Gastrocnemius medialis (tissue), 4 donors: ENCODE measurements at regions not wholly inside any gene's neighbourhood (a gene's known extent, or its start where the extent isn't known, plus 50 kb on each side); places are given as distances from the start of the nearest gene placed in this dataset.

Source experiments
- ATAC-seq, 2 donors: fragments of 150-250 bp; one replicate each; pipeline ENCODE4 v1.9.1; 2016
- DNase-seq, 2 donors: peaks; one replicate each; pipeline ENCODE4 v3.0.0-alpha.2; 2019
- H3K27ac ChIP-seq, 4 donors: fragments of 200-600 bp; sonication (generic); 1 replicate in 1 of 4; 2 replicates in 3 of 4; pipeline ENCODE4 v1.5.1; 2016 to 2018; ENCODE audit warnings: mild to moderate bottlenecking in 2 of 4, moderate library complexity in 1 of 4
- H3K27me3 ChIP-seq, 3 donors: fragments of 200-600 bp; sonication (generic) in 2 of 3; 1 replicate in 1 of 3; 2 replicates in 2 of 3; pipeline versions ENCODE4 v1.5.1 to v1.6.0; 2016 to 2019; ENCODE audit warnings: mild to moderate bottlenecking in 1 of 3, moderate library complexity in 1 of 3
- H3K36me3 ChIP-seq, 2 donors: fragments of 200-600 bp; sonication (generic) in 1 of 2; one replicate each; pipeline ENCODE4 v1.5.1; 2017 to 2018
- H3K4me1 ChIP-seq, 2 donors: fragments of 200-600 bp; sonication (generic) in 1 of 2; one replicate each; pipeline ENCODE4 v1.5.1; 2016 to 2017; ENCODE audit warnings: mild to moderate bottlenecking in 2 of 2
- H3K4me3 ChIP-seq, 4 donors: fragments of 200-600 bp; sonication (generic) in 3 of 4; 1 replicate in 1 of 4; 2 replicates in 3 of 4; pipeline ENCODE4 v1.5.1; 2016 to 2019; ENCODE audit warnings: mild to moderate bottlenecking in 2 of 4
- H3K9me3 ChIP-seq, 3 donors: fragments of 200-600 bp; sonication (generic) in 2 of 3; 1 replicate in 1 of 3; 2 replicates in 2 of 3; pipeline ENCODE4 v1.5.1; 2016 to 2019
- CTCF ChIP-seq, 5 experiments: fragments of 450-650 bp in 3 of 5; fragments of 200-600 bp in 2 of 5; sonication (generic) in 2 of 5; IDR thresholded peaks in 4 of 5; conservative IDR thresholded peaks in 1 of 5; 1 replicate in 4 of 5; 2 replicates in 1 of 5; pipeline ENCODE4 v1.5.1; 2016 to 2019; ENCODE audit warnings: antibody characterized with exemption in 5 of 5, mild to moderate bottlenecking in 3 of 5, moderate library complexity in 3 of 5
- POLR2A ChIP-seq, 2 donors: fragments of 450-650 bp; IDR thresholded peaks; one replicate each; pipeline ENCODE4 v1.6.1; 2017; ENCODE audit warnings: antibody characterized with exemption in 2 of 2, mild to moderate bottlenecking in 2 of 2, moderate library complexity in 2 of 2
- in situ Hi-C, 4 donors: fragments of 200-750 bp; cut with MboI; loops; one replicate each; pipeline versions ENCODE4 v1.15.0 to v1.8.0; 2017; ENCODE audit warnings: low sequenced_read_pairs in 4 of 4
- intact Hi-C: fragments of 100-400 bp; cut with DNase I; formaldehyde crosslinking; loops from one replicate; pipeline ENCODE4 v1.15.1; 2023; ENCODE audit warnings: low total_unique reads

GRCh38 chr13:38012096-38012495, 142.5 kb upstream of the TRPC4 start:
- H3K27ac ChIP-seq, result no peak overlapping the region
- DNase-seq, result no peak
- no peaks in the 10 kb centered on the region for H3K36me3 ChIP-seq
- peaks cover 0 to 2% (median 0%) of the 10 kb centered on the region in 3 donors for H3K9me3 ChIP-seq
- in situ Hi-C loops, result no loop called here
- ATAC-seq, result no peak
- H3K4me1 ChIP-seq, result no peaks in the 10 kb centered on the region
- H3K4me3 ChIP-seq, result no peak overlapping the region
- no peaks in the 10 kb centered on the region for H3K27me3 ChIP-seq
- TF ChIP-seq POLR2A (IDR thresholded peaks at IDR 0.05) (no peak), CTCF (IDR thresholded peaks at IDR 0.05 in 4 of 5, conservative IDR thresholded peaks at IDR 0.05 in 1 of 5) (no peak)
- intact Hi-C loops, result no loop called here

- in situ Hi-C loops, result no loop called here
- TF ChIP-seq CTCF (IDR thresholded peaks at IDR 0.05 in 4 of 5, conservative IDR thresholded peaks at IDR 0.05 in 1 of 5) (no peak), POLR2A (IDR thresholded peaks at IDR 0.05) (no peak)
- H3K9me3 ChIP-seq, result no peaks in the 10 kb centered on the region
These were observed 139.1 kb upstream of the TRPC4 start for GRCh38 chr13:38008636-38009035.

GRCh38 chr13:38002606-38003005, 133.0 kb upstream of the TRPC4 start:
- no peak for TF ChIP-seq POLR2A (IDR thresholded peaks at IDR 0.05)
- TF ChIP-seq CTCF (IDR thresholded peaks at IDR 0.05 in 4 of 5, conservative IDR thresholded peaks at IDR 0.05 in 1 of 5), result no peak
- in situ Hi-C loops, result no loop called here
- Histone ChIP-seq H3K4me1 (no peaks in the 10 kb centered on the region), H3K36me3 (no peaks in the 10 kb centered on the region), H3K27me3 (no peaks in the 10 kb centered on the region), H3K9me3 (no peaks in the 10 kb centered on the region), H3K27ac (no peak overlapping the region), H3K4me3 (no peak overlapping the region)
- intact Hi-C loops, result no loop called here
- ATAC-seq (no peak), DNase-seq (no peak)

More at GRCh38 chr13:38008636-38009035, 139.1 kb upstream of the TRPC4 start:
- intact Hi-C loops, result no loop called here
- Histone ChIP-seq H3K36me3 (no peaks in the 10 kb centered on the region), H3K4me3 (no peak overlapping the region), H3K4me1 (no peaks in the 10 kb centered on the region), H3K27ac (no peak overlapping the region), H3K27me3 (no peaks in the 10 kb centered on the region)
- DNase-seq (no peak), ATAC-seq (no peak)

- no peak overlapping the region for H3K27ac ChIP-seq
- in situ Hi-C loops, result no loop called here
These were observed 128.1 kb upstream of the TRPC4 start for GRCh38 chr13:37997641-37998040.

More at GRCh38 chr13:37997641-37998040, 128.1 kb upstream of the TRPC4 start:
- Histone ChIP-seq H3K4me1 (no peaks in the 10 kb centered on the region), H3K4me3 (no peak overlapping the region), H3K27me3 (no peaks in the 10 kb centered on the region), H3K36me3 (no peaks in the 10 kb centered on the region), H3K9me3 (no peaks in the 10 kb centered on the region)
- no peak for DNase-seq
- TF ChIP-seq CTCF (IDR thresholded peaks at IDR 0.05 in 4 of 5, conservative IDR thresholded peaks at IDR 0.05 in 1 of 5) (no peak), POLR2A (IDR thresholded peaks at IDR 0.05) (no peak)
- intact Hi-C loops, result no loop called here
- ATAC-seq, result no peak
